ENCODE measurements at regions not wholly inside any gene's neighbourhood (a gene's known extent, or its start where the extent isn't known, plus 50 kb on each side); places are given as distances from the start of the nearest gene placed in this dataset.
"Not testable (repeated sequence)": the region's sequence is repeated elsewhere in the genome, so short reads cannot be mapped to it uniquely, and the experiment has no call there.

DNA sequence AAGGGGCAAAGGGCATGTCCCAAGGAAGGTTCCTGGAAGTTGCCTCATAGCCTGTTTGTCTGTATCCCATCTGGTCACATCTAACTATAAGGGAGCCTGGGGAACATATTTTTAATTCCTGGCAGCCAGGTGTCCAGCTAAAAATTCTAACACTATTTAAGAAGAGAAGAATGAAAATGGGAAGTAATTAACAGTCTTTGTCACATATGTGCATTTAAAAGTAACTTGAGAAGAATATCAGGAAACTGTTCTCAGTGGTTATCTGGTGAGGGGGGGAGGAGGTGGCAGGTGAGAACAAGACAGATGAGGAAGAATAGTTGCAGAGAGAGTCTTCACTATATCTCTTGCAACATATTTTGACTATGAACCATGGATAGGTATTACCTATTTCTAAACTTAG is 75.5 kb upstream of the ELOVL5 start:
- DNase-seq (ENCODE audit: low read depth) = no peak
- H3K27me3 ChIP-seq (ENCODE audit: control insufficient read depth, insufficient read depth, low read length) = no peaks in the 10 kb centered on the region
- H3K36me3 ChIP-seq (ENCODE audit: control insufficient read depth, insufficient read depth, low read length) = no peaks in the 10 kb centered on the region
- TF ChIP-seq, protein P1, sequence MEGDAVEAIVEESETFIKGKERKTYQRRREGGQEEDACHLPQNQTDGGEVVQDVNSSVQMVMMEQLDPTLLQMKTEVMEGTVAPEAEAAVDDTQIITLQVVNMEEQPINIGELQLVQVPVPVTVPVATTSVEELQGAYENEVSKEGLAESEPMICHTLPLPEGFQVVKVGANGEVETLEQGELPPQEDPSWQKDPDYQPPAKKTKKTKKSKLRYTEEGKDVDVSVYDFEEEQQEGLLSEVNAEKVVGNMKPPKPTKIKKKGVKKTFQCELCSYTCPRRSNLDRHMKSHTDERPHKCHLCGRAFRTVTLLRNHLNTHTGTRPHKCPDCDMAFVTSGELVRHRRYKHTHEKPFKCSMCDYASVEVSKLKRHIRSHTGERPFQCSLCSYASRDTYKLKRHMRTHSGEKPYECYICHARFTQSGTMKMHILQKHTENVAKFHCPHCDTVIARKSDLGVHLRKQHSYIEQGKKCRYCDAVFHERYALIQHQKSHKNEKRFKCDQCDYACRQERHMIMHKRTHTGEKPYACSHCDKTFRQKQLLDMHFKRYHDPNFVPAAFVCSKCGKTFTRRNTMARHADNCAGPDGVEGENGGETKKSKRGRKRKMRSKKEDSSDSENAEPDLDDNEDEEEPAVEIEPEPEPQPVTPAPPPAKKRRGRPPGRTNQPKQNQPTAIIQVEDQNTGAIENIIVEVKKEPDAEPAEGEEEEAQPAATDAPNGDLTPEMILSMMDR (IDR thresholded peaks at IDR 0.05; ENCODE audit: insufficient read depth, low read length, poor library complexity, severe bottlenecking) = no peak
- H3K4me3 ChIP-seq (ENCODE audit: low read depth, low read length) = no peak overlapping the region

DNA sequence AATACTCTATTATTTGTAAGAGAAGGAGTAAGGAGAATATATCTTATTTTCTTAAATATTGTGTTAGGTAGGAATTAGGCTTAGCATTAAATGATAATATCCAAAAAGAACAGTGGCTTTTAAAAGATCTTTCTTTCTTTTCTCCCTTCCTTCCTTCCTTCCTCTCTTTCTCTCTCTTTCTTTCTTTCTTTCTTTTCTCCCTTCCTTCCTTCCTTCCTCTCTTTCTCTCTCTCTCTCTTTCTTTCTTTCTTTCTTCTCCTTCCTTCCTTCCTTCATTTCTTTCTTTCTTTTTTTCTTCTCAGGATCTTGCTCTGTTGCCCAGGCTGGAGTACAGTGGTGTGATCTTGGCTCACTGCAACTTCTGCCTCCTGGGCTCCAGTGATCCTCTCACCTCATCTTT is 74.8 kb upstream of the ELOVL5 start:
- H3K4me3 ChIP-seq (ENCODE audit: low read depth, low read length); H3K36me3 ChIP-seq (ENCODE audit: control insufficient read depth, insufficient read depth, low read length); DNase-seq (ENCODE audit: low read depth); H3K27me3 ChIP-seq (ENCODE audit: control insufficient read depth, insufficient read depth, low read length): not testable (repeated sequence)

DNA sequence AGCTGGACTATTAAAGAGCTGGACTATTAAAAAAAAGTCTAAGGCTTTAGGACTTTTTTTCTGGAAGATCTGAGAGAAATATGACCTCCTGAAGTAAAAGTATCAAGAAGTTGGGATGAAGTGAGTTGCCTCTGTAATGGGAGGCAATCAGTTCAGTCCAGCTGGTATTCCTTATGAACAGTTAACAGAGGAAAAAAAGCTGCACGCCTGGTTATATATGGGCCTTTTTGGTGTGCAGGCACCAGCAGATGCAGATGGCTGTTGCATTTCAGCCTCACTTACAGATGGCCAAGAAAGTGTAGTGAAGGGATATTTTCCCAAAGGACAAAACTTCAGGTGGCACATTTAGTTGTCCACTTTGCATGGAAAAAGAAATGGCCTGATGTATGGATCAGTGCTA is 70.3 kb upstream of the ELOVL5 start:
- TF ChIP-seq, protein P1 (IDR thresholded peaks at IDR 0.05; ENCODE audit: insufficient read depth, low read length, poor library complexity, severe bottlenecking) = no peak
- Histone ChIP-seq H3K36me3 (ENCODE audit: control insufficient read depth, insufficient read depth, low read length) (no peaks in the 10 kb centered on the region), H3K4me3 (ENCODE audit: low read depth, low read length) (no peak overlapping the region), H3K27me3 (ENCODE audit: control insufficient read depth, insufficient read depth, low read length) (no peaks in the 10 kb centered on the region)
- DNase-seq (ENCODE audit: low read depth) = no peak

DNA sequence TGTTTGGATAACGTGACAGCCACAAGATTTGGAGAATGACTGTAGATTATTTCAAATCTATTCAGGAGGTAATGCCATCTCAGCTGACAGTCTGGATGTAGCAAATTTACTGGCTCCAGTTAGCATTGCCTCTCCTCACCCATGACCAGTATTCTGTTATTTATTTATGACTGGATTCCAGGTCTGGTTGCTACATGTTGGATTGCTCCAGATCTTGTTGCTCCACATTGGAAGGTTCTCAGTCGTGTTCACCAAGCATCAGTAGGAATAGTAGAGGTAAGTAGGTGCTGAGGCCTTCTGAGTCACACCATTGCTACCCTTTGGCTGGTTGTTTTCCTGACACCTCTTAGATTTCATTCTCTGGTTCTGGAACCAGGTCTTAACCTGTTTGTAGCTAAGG is 69.5 kb upstream of the ELOVL5 start:
- H3K4me3 ChIP-seq (ENCODE audit: low read depth, low read length) = no peak overlapping the region
- TF ChIP-seq, protein P1 (IDR thresholded peaks at IDR 0.05; ENCODE audit: insufficient read depth, low read length, poor library complexity, severe bottlenecking) = no peak
- H3K27me3 ChIP-seq (ENCODE audit: control insufficient read depth, insufficient read depth, low read length) = no peaks in the 10 kb centered on the region
- no peak for DNase-seq (ENCODE audit: low read depth)
- H3K36me3 ChIP-seq (ENCODE audit: control insufficient read depth, insufficient read depth, low read length) = no peaks in the 10 kb centered on the region

DNA sequence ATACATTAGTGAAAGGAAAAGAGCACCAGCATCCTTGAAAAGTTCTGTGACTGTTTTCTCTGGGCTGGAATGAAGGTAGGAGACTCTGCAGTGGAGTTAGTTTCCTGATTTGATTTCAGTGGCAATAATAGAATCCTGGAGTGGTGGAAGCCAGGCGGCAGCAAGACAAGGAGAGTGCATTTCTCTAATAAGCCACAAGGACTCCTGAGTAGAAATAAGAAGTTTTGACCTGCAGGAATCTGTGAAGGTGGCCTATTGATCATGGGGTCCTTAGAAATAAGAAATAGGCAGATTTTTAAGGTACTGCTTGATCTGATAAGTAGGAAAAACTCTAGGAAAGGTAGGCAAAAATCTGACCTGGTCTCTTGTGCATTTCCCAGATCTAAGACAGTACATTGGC is 68.4 kb upstream of the ELOVL5 start:
- H3K36me3 ChIP-seq (ENCODE audit: control insufficient read depth, insufficient read depth, low read length) = no peaks in the 10 kb centered on the region
- no peak overlapping the region for H3K4me3 ChIP-seq (ENCODE audit: low read depth, low read length)
- H3K27me3 ChIP-seq (ENCODE audit: control insufficient read depth, insufficient read depth, low read length) = no peaks in the 10 kb centered on the region
- TF ChIP-seq, protein P1 (IDR thresholded peaks at IDR 0.05; ENCODE audit: insufficient read depth, low read length, poor library complexity, severe bottlenecking) = no peak
- no peak for DNase-seq (ENCODE audit: low read depth)

DNA sequence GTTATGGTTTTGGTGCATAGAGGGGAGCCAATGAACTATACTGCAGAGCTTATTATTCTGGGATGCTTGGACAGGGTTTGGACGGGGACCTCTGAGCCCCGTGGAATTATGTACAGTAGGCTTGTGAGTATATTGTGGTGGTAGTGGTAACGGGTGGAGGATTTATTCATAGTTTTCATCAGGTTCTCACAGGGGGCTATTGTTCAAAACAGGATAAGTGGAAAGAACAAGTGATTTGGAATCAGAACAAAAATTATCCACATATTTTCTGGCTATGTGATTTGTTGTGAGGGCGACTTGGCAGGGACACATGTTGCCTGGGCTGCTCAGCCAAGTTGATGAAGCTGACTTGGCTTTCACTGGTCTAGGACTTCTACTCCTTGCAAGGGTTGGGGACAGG is 64.6 kb upstream of the ELOVL5 start:
- H3K36me3 ChIP-seq (ENCODE audit: control insufficient read depth, insufficient read depth, low read length) = no peaks in the 10 kb centered on the region
- no peaks in the 10 kb centered on the region for H3K27me3 ChIP-seq (ENCODE audit: control insufficient read depth, insufficient read depth, low read length)
- no peak overlapping the region for H3K4me3 ChIP-seq (ENCODE audit: low read depth, low read length)
- no peak for DNase-seq (ENCODE audit: low read depth)
- TF ChIP-seq, protein P1 (IDR thresholded peaks at IDR 0.05; ENCODE audit: insufficient read depth, low read length, poor library complexity, severe bottlenecking) = no peak

Data from kidney epithelial cell (primary cell).